B cell (primary cell): ENCODE measurements at regions not wholly inside any gene's neighbourhood (a gene's known extent, or its start where the extent isn't known, plus 50 kb on each side); places are given as distances from the start of the nearest gene placed in this dataset.

ENCODE experiments used
- ATAC-seq: fragments of 200-7000 bp; cut with Tn5 transposase; one replicate; pipeline ENCODE4 v1.10.0; 2021; ENCODE audit warnings: low read depth, mild to moderate bottlenecking, moderate number of reproducible peaks, moderate library complexity
- CTCF ChIA-PET: fragments of 350-600 bp; sonication (Branson Sonifier 250); formaldehyde crosslinking; loops from one replicate; lab custom pipeline; 2021; ENCODE audit warnings: antibody characterized with exemption, inconsistent platforms; lab: Charles Lee
- POLR2A ChIA-PET: fragments of 350-600 bp; sonication (Branson Sonifier 250); formaldehyde crosslinking; loops from one replicate; lab custom pipeline; 2021; ENCODE audit warnings: antibody characterized with exemption; lab: Charles Lee
- DNase-seq: peaks from one replicate; pipeline ENCODE4 v3.0.0; 2013
- H2AFZ ChIP-seq: 2 replicates; pipeline ENCODE4 v1.6.1; 2012; ENCODE audit warnings: mild to moderate bottlenecking, low read depth, low read length; ENCODE audit not compliant: insufficient read depth, poor library complexity, severe bottlenecking
- H3K27ac ChIP-seq, 2 donors: 1 replicate in 1 of 2; 2 replicates in 1 of 2; pipeline ENCODE4 v1.5.1; 2012 to 2013; ENCODE audit warnings: low read length in 2 of 2, mild to moderate bottlenecking in 2 of 2, moderate library complexity in 1 of 2
- H3K27me3 ChIP-seq, 4 experiments: fragments of 200-600 bp in 1 of 4; sonication (generic) in 1 of 4; replicated peaks in 1 of 4; 1 replicate in 2 of 4; 2 replicates in 2 of 4; pipeline versions ENCODE4 v1.6.1 to v1.7.0; 2013 to 2016; ENCODE audit warnings: low read length in 3 of 4, mild to moderate bottlenecking in 2 of 4, mixed read lengths in 1 of 4, moderate library complexity in 1 of 4; ENCODE audit not compliant: insufficient read depth in 4 of 4, control insufficient read depth in 3 of 4; ENCODE audit errors: control extremely low read depth in 1 of 4
- H3K36me3 ChIP-seq, 2 experiments: replicated peaks in 1 of 2; 1 replicate in 1 of 2; 2 replicates in 1 of 2; pipeline versions ENCODE4 v1.6.1 to v1.7.1; 2013; ENCODE audit warnings: low read length in 1 of 2; ENCODE audit not compliant: insufficient read depth in 2 of 2, control insufficient read depth in 1 of 2; ENCODE audit errors: control extremely low read depth in 1 of 2, extremely low read depth in 1 of 2
- H3K4me1 ChIP-seq, 2 donors: fragments of 200-600 bp in 1 of 2; sonication (generic) in 1 of 2; 1 replicate in 1 of 2; 2 replicates in 1 of 2; pipeline versions ENCODE4 v1.5.1 to v1.6.1; 2013 to 2017; ENCODE audit warnings: low read length in 2 of 2; ENCODE audit not compliant: control insufficient read depth in 2 of 2, insufficient read depth in 2 of 2
- H3K4me2 ChIP-seq: replicated peaks from 2 replicates; pipeline ENCODE3; 2012; ENCODE audit warnings: mild to moderate bottlenecking, low read depth, low read length; ENCODE audit not compliant: poor library complexity, severe bottlenecking
- H3K4me3 ChIP-seq, 5 experiments: fragments of 200-600 bp in 1 of 5; sonication (generic) in 1 of 5; 1 replicate in 3 of 5; 2 replicates in 2 of 5; pipeline versions ENCODE4 v1.5.1 to v1.7.0; 2011 to 2016; ENCODE audit warnings: low read length in 4 of 5, mild to moderate bottlenecking in 4 of 5, low read depth in 2 of 5, control low read depth in 1 of 5, moderate library complexity in 1 of 5; ENCODE audit not compliant: insufficient read depth in 1 of 5; ENCODE audit errors: control extremely low read depth in 1 of 5, extremely low read depth in 1 of 5
- H3K79me2 ChIP-seq: fragments of 200-600 bp; sonication (generic); one replicate; pipeline ENCODE4 v1.6.0; 2016; ENCODE audit warnings: low read length; ENCODE audit not compliant: control insufficient read depth, insufficient read depth
- H3K9ac ChIP-seq: fragments of 200-600 bp; sonication (generic); 2 replicates; pipeline ENCODE4 v1.6.1; 2017; ENCODE audit warnings: mild to moderate bottlenecking, low read length, moderate library complexity
- H3K9me3 ChIP-seq, 3 donors: one replicate each; pipeline versions ENCODE4 v1.6.1 to v1.7.1; 2013; ENCODE audit warnings: low read length in 2 of 3; ENCODE audit not compliant: control insufficient read depth in 2 of 3, insufficient read depth in 1 of 3; ENCODE audit errors: control extremely low read depth in 1 of 3
- H4K20me1 ChIP-seq: 2 replicates; pipeline ENCODE4 v1.6.0; 2012; ENCODE audit warnings: mild to moderate bottlenecking, low read length; ENCODE audit not compliant: insufficient read depth, control insufficient read depth, poor library complexity, severe bottlenecking
- H3K27ac Mint-ChIP-seq: one replicate; pipeline ENCODE4 v1.8.0; 2021; ENCODE audit warnings: mixed read lengths
- H3K27me3 Mint-ChIP-seq: one replicate; pipeline ENCODE4 v1.8.0; 2021; ENCODE audit warnings: mixed read lengths
- H3K4me1 Mint-ChIP-seq: one replicate; pipeline ENCODE4 v1.8.0; 2021; ENCODE audit warnings: mixed read lengths
- H3K4me3 Mint-ChIP-seq: one replicate; pipeline ENCODE4 v1.8.0; 2021; ENCODE audit warnings: mixed read lengths
- H3K9me3 Mint-ChIP-seq: one replicate; pipeline ENCODE4 v1.8.0; 2022; ENCODE audit warnings: mixed read lengths; ENCODE audit not compliant: insufficient read depth
- CTCF ChIP-seq: fragments of 200-600 bp; IDR thresholded peaks from one replicate; pipeline ENCODE4 v1.8.0; 2022; ENCODE audit warnings: antibody characterized with exemption, mild to moderate bottlenecking
- EZH2 ChIP-seq: IDR thresholded peaks from 2 replicates; pipeline ENCODE4 v1.6.1; 2012; ENCODE audit warnings: borderline replicate concordance, low read depth, mild to moderate bottlenecking, moderate library complexity, low read length; ENCODE audit not compliant: insufficient read depth, poor library complexity, severe bottlenecking
- WGBS: methylation state at CpG from one replicate; pipeline ENCODE4 v1.1.5; 2013; ENCODE audit warnings: missing lambda C conversion rate; ENCODE audit not compliant: insufficient coverage; 5-methylcytosine and 5-hydroxymethylcytosine counted together
- intact Hi-C: fragments of 100-400 bp; cut with micrococcal nuclease; formaldehyde crosslinking; loops from one replicate; pipeline ENCODE4 v1.10.0; 2022

GRCh38 chr18:37953876-37954275 is 388.3 kb upstream of the CELF4 start:
- no peak overlapping the region for H3K4me3 Mint-ChIP-seq
- Histone ChIP-seq H3K27me3 (no peaks in the 10 kb centered on the region), H3K36me3 (no peaks in the 10 kb centered on the region), H2AFZ (no peak overlapping the region), H3K4me2 (no peak overlapping the region), H3K79me2 (no peaks in the 10 kb centered on the region), H3K4me3 (no peak overlapping the region), H4K20me1 (no peaks in the 10 kb centered on the region), H3K9ac (no peak overlapping the region), H3K27ac (no peak overlapping the region), H3K9me3 (no peaks in the 10 kb centered on the region), H3K4me1 (no peaks in the 10 kb centered on the region)
- no peak for DNase-seq
- no peak overlapping the region for H3K27ac Mint-ChIP-seq
- H3K27me3 Mint-ChIP-seq: no peaks in the 10 kb centered on the region
- H3K9me3 Mint-ChIP-seq: no peaks in the 10 kb centered on the region
- no peaks in the 10 kb centered on the region for H3K4me1 Mint-ChIP-seq
- intact Hi-C loops: no loop called here
- no CpG with 5 or more reads among the region's 2 CpGs for WGBS
- ChIA-PET POLR2A (no interaction called here), CTCF (no interaction called here)
- TF ChIP-seq EZH2 (no peak), CTCF (no peak)
- ATAC-seq: no peak

DNA sequence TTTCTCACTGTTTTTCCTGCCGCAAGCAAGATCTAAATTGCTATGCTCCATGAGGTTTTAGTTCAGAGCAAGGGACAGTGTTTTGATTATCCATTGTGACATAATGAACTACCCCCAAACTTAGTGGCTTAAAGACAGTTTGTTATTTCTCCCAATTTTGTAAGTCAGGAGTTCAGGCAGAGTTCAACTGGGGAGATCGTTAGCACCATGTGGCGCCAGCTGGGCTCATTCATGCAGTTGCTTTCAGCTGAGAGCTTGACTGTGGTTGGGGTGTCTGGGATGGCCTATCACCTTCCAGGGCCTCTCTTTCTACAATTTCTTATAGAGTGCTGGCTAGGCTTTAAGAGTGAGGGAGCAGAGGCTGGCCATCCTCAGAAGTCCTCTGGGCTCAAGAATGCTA is 382.9 kb upstream of the CELF4 start:
- Mint-ChIP-seq H3K4me3 (no peak overlapping the region), H3K4me1 (no peaks in the 10 kb centered on the region), H3K9me3 (peaks cover 2% of the 10 kb centered on the region), H3K27me3 (no peaks in the 10 kb centered on the region), H3K27ac (no peak overlapping the region)
- ChIA-PET CTCF (no interaction called here), POLR2A (no interaction called here)
- WGBS: 82% methylated on average over 2 of the region's 3 CpGs
- ATAC-seq: no peak
- Histone ChIP-seq H3K27me3 (no peaks in the 10 kb centered on the region), H3K4me1 (no peaks in the 10 kb centered on the region), H3K79me2 (no peaks in the 10 kb centered on the region), H3K4me2 (no peak overlapping the region), H2AFZ (no peak overlapping the region), H3K36me3 (no peaks in the 10 kb centered on the region), H4K20me1 (no peaks in the 10 kb centered on the region), H3K9ac (no peak overlapping the region), H3K27ac (no peak overlapping the region), H3K4me3 (no peak overlapping the region), H3K9me3 (peaks cover 0 to 3% (median 0%) of the 10 kb centered on the region in 3 donors)
- intact Hi-C loops: no loop called here
- no peak for DNase-seq
- TF ChIP-seq CTCF (no peak), EZH2 (no peak)
